Neural cell (in vitro differentiated cells): ENCODE measurements at regions not wholly inside any gene's neighbourhood (a gene's known extent, or its start where the extent isn't known, plus 50 kb on each side); places are given as distances from the start of the nearest gene placed in this dataset.

Experiments used
- H2AFZ ChIP-seq: fragments of 200-600, 300-800 bp; sonication (generic), shearing (Covaris generic); 2 replicates; pipeline ENCODE4 v1.6.0; 2014; ENCODE audit warnings: low read depth, mild to moderate bottlenecking, antibody characterized with exemption, low read length, moderate library complexity
- H3F3A ChIP-seq: fragments of 200-600 bp; shearing (Covaris generic); 2 replicates; pipeline ENCODE4 v1.6.1; 2016; ENCODE audit warnings: mild to moderate bottlenecking, moderate library complexity, mixed read lengths, antibody characterized with exemption, low read length; ENCODE audit not compliant: insufficient read depth, poor library complexity, severe bottlenecking
- H3K27ac ChIP-seq: fragments of 200-600, 300-800 bp; sonication (generic), shearing (Covaris generic); 2 replicates; pipeline ENCODE4 v1.5.1; 2014; ENCODE audit warnings: mild to moderate bottlenecking, low read length, moderate library complexity
- H3K27me3 ChIP-seq: fragments of 300-800, 200-600 bp; sonication (generic), shearing (Covaris generic); 2 replicates; pipeline ENCODE4 v1.6.0; 2014; ENCODE audit warnings: mild to moderate bottlenecking, low read depth, low read length, moderate library complexity; ENCODE audit not compliant: insufficient read depth
- H3K36me3 ChIP-seq: fragments of 300-800, 200-600 bp; sonication (generic), shearing (Covaris generic); 2 replicates; pipeline ENCODE4 v1.5.1; 2014; ENCODE audit warnings: mild to moderate bottlenecking, antibody characterized with exemption, low read length, moderate library complexity; ENCODE audit not compliant: insufficient read depth
- H3K4me2 ChIP-seq: fragments of 300-800, 200-600 bp; sonication (generic), shearing (Covaris generic); 2 replicates; pipeline ENCODE4 v1.6.0; 2014; ENCODE audit warnings: mild to moderate bottlenecking, low read length
- H3K4me3 ChIP-seq: fragments of 300-800, 200-600 bp; sonication (generic), shearing (Covaris generic); 2 replicates; pipeline ENCODE4 v1.5.1; 2014; ENCODE audit warnings: mild to moderate bottlenecking, low read length, moderate library complexity
- H3K79me2 ChIP-seq: fragments of 200-600 bp; shearing (Covaris generic); replicated peaks from 2 replicates; pipeline ENCODE4 v1.6.0; 2014; ENCODE audit warnings: mild to moderate bottlenecking, low read length, moderate library complexity; ENCODE audit not compliant: insufficient read depth
- H3K9ac ChIP-seq: fragments of 300-800, 200-600 bp; sonication (generic), shearing (Covaris generic); 2 replicates; pipeline ENCODE4 v1.6.1; 2016; ENCODE audit warnings: mild to moderate bottlenecking, low read length, mixed read lengths
- H3K9me2 ChIP-seq: fragments of 200-600 bp; shearing (Covaris generic); 2 replicates; pipeline ENCODE4 v1.6.1; 2016; ENCODE audit warnings: mild to moderate bottlenecking, low read length, mixed read lengths; ENCODE audit not compliant: insufficient read depth
- H3K9me3 ChIP-seq: fragments of 200-600, 300-800 bp; sonication (generic), shearing (Covaris generic); 2 replicates; pipeline ENCODE4 v1.6.1; 2016; ENCODE audit warnings: mild to moderate bottlenecking, mixed run types, low read length, moderate library complexity, mixed read lengths
- H4K20me1 ChIP-seq: fragments of 200-600 bp; shearing (Covaris generic); 2 replicates; pipeline ENCODE4 v1.6.1; 2016; ENCODE audit warnings: mild to moderate bottlenecking, mixed run types; ENCODE audit not compliant: insufficient read depth
- EP300 ChIP-seq: fragments of 450-650 bp; conservative IDR thresholded peaks from 2 replicates; pipeline ENCODE4 v1.6.1; 2014; ENCODE audit warnings: antibody characterized with exemption, mild to moderate bottlenecking, moderate library complexity; ENCODE audit not compliant: poor library complexity, severe bottlenecking
- EZH2 ChIP-seq: fragments of 200-600, 300-800 bp; shearing (Covaris generic), sonication (generic); IDR thresholded peaks from 2 replicates; pipeline ENCODE4 v1.6.1; 2014; ENCODE audit warnings: antibody characterized with exemption, low read length, borderline replicate concordance, mild to moderate bottlenecking; ENCODE audit not compliant: insufficient read depth, poor library complexity, severe bottlenecking
- MXI1 ChIP-seq: fragments of 450-650 bp; conservative IDR thresholded peaks from 2 replicates; pipeline ENCODE4 v1.6.1; 2014; ENCODE audit warnings: antibody characterized with exemption, mild to moderate bottlenecking; ENCODE audit not compliant: poor library complexity, severe bottlenecking
- POLR2AphosphoS5 ChIP-seq: IDR thresholded peaks from 2 replicates; pipeline ENCODE4 v1.6.1; 2012
- RAD21 ChIP-seq: fragments of 450-650 bp; conservative IDR thresholded peaks from 2 replicates; pipeline ENCODE4 v1.6.1; 2014; ENCODE audit warnings: antibody characterized with exemption, mild to moderate bottlenecking, moderate library complexity
- SMC3 ChIP-seq: fragments of 450-650 bp; conservative IDR thresholded peaks from 2 replicates; pipeline ENCODE4 v1.6.1; 2014; ENCODE audit warnings: antibody characterized with exemption, mild to moderate bottlenecking, moderate library complexity; ENCODE audit not compliant: poor library complexity
- TAF1 ChIP-seq: IDR thresholded peaks from 2 replicates; pipeline ENCODE4 v1.6.1; 2012; ENCODE audit warnings: low read depth
- TF ChIP-seq, protein P1 (sequence below): IDR thresholded peaks from 2 replicates; pipeline ENCODE4 v1.6.1; 2012; ENCODE audit warnings: borderline replicate concordance
- TF ChIP-seq, protein P2 (sequence below): fragments of 450-650 bp; IDR thresholded peaks from 2 replicates; pipeline ENCODE4 v1.5.1; 2014; ENCODE audit warnings: antibody characterized with exemption, mild to moderate bottlenecking, moderate library complexity; ENCODE audit not compliant: poor library complexity, severe bottlenecking

DNA sequence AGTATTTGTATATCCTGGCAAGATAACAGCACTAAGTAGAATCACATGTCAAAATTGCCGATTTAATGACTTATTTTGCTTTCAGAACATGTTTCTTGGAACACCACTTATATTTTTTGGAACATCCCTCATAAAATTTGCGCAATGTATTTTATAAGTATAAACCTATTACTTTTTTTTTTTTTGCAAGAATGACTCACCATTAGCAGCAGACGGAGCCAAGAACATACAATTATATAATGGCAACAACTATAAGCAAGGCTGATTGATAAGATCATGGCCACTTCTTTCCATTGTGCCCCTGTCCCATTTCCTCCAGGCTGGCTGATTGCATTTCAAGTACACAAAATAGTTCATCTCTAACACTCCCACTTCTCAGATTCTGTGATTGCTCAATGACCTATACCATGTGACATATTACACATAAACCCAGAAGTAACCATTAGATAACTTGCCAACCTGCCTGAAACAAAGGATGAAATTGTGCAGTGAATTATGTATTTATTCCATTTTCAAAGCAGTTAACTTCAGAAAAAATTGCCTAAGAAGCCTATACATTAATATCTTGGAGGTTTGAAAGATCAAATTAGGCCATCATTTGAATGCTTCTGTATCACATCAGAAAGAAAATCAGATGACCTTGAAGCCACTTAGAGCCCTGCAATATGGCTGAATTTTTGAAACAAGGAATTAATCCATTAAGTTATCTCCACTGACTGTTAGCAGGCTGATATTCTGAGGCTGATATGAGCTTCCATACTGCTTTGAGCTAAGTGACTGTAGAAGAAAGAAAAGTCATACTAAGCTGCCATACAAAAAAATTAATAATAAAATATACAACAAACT lies 77.8 kb upstream of the PRMT6 start:
- Histone ChIP-seq H3K4me3 (no peak overlapping the region), H3K9me2 (no peaks in the 10 kb centered on the region), H3F3A (no peaks in the 10 kb centered on the region), H3K9ac (no peak overlapping the region), H4K20me1 (no peaks in the 10 kb centered on the region), H3K4me2 (no peak overlapping the region), H2AFZ (no peak overlapping the region), H3K27ac (no peak overlapping the region), H3K9me3 (no peaks in the 10 kb centered on the region), H3K36me3 (no peaks in the 10 kb centered on the region), H3K79me2 (no peaks in the 10 kb centered on the region), H3K27me3 (no peaks in the 10 kb centered on the region)
- TF ChIP-seq EZH2 (no peak), MXI1 (no peak), POLR2AphosphoS5 (no peak), TAF1 (no peak), SMC3 (no peak), EP300 (no peak), RAD21 (no peak)
- TF ChIP-seq, protein P1, sequence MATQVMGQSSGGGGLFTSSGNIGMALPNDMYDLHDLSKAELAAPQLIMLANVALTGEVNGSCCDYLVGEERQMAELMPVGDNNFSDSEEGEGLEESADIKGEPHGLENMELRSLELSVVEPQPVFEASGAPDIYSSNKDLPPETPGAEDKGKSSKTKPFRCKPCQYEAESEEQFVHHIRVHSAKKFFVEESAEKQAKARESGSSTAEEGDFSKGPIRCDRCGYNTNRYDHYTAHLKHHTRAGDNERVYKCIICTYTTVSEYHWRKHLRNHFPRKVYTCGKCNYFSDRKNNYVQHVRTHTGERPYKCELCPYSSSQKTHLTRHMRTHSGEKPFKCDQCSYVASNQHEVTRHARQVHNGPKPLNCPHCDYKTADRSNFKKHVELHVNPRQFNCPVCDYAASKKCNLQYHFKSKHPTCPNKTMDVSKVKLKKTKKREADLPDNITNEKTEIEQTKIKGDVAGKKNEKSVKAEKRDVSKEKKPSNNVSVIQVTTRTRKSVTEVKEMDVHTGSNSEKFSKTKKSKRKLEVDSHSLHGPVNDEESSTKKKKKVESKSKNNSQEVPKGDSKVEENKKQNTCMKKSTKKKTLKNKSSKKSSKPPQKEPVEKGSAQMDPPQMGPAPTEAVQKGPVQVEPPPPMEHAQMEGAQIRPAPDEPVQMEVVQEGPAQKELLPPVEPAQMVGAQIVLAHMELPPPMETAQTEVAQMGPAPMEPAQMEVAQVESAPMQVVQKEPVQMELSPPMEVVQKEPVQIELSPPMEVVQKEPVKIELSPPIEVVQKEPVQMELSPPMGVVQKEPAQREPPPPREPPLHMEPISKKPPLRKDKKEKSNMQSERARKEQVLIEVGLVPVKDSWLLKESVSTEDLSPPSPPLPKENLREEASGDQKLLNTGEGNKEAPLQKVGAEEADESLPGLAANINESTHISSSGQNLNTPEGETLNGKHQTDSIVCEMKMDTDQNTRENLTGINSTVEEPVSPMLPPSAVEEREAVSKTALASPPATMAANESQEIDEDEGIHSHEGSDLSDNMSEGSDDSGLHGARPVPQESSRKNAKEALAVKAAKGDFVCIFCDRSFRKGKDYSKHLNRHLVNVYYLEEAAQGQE: no peak
- TF ChIP-seq, protein P2, sequence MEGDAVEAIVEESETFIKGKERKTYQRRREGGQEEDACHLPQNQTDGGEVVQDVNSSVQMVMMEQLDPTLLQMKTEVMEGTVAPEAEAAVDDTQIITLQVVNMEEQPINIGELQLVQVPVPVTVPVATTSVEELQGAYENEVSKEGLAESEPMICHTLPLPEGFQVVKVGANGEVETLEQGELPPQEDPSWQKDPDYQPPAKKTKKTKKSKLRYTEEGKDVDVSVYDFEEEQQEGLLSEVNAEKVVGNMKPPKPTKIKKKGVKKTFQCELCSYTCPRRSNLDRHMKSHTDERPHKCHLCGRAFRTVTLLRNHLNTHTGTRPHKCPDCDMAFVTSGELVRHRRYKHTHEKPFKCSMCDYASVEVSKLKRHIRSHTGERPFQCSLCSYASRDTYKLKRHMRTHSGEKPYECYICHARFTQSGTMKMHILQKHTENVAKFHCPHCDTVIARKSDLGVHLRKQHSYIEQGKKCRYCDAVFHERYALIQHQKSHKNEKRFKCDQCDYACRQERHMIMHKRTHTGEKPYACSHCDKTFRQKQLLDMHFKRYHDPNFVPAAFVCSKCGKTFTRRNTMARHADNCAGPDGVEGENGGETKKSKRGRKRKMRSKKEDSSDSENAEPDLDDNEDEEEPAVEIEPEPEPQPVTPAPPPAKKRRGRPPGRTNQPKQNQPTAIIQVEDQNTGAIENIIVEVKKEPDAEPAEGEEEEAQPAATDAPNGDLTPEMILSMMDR: no peak

DNA sequence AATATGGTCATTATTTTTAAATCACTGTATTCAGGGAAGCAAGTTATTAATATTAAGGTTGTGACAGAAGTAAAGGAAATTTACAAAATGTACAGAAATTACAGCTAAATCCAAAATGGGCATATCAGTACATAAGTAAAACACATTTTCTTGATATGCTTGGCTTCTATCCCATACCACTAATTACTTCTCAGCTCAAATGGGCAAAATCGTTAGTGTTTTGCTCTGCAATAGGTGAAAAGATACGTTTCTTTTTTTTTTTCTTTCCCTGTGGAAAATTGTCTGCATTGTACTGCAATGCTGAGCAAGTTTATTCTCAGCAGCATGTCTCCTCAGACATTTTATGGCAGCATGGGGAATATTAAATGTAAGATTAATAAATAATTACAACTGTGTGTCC lies 77.1 kb upstream of the PRMT6 start:
- TF ChIP-seq EZH2: no peak
- TF ChIP-seq, protein P1: no peak
- TF ChIP-seq RAD21: no peak
- TF ChIP-seq POLR2AphosphoS5: no peak
- TF ChIP-seq SMC3: no peak
- no peak for TF ChIP-seq TAF1
- no peak for TF ChIP-seq MXI1
- TF ChIP-seq, protein P2: no peak
- TF ChIP-seq EP300: no peak
- H2AFZ ChIP-seq: no peak overlapping the region
- H3K9me2 ChIP-seq: no peaks in the 10 kb centered on the region
- H3K36me3 ChIP-seq: no peaks in the 10 kb centered on the region
- H3K27me3 ChIP-seq: no peaks in the 10 kb centered on the region
- no peak overlapping the region for H3K27ac ChIP-seq
- H3K9me3 ChIP-seq: no peaks in the 10 kb centered on the region
- H3F3A ChIP-seq: no peaks in the 10 kb centered on the region
- H3K9ac ChIP-seq: no peak overlapping the region
- H4K20me1 ChIP-seq: no peaks in the 10 kb centered on the region
- no peak overlapping the region for H3K4me2 ChIP-seq
- H3K79me2 ChIP-seq: no peaks in the 10 kb centered on the region
- no peak overlapping the region for H3K4me3 ChIP-seq
